ENCODE measurements at regions not wholly inside any gene's neighbourhood (a gene's known extent, or its start where the extent isn't known, plus 50 kb on each side); places are given as distances from the start of the nearest gene placed in this dataset.

DNA sequence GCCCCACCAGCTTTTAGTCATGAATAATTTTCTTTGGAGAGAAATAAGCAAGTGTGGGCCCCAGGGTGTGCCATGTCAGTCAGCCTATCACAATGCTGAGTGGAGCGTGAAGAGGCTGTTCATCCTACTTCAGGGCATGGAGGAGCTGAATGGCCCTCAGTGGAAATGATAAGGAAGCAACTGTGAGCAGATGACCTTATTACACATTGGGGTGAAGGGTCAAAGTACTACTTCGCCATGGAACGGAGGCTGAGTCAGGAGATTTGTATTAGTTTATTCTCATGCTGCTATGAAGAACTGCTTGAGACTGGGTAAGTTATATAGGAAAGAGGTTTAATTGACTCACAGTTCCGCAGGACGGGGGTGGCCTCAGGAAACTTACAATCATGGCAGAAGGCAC lies 231.0 kb upstream of the ADAMTS16 start:
- no peak for DNase-seq (ENCODE audit: extremely low spot score)
- CTCF ChIA-PET: no interaction called here
- TF ChIP-seq SP1 (IDR thresholded peaks at IDR 0.05): no peak
- TF ChIP-seq TARDBP (IDR thresholded peaks at IDR 0.05): no peak
- no peak for TF ChIP-seq LEF1 (IDR thresholded peaks at IDR 0.05; ENCODE audit: borderline replicate concordance)
- TF ChIP-seq ZNF384 (IDR thresholded peaks at IDR 0.05): no peak
- TF ChIP-seq FOXM1 (IDR thresholded peaks at IDR 0.05; ENCODE audit: borderline replicate concordance): no peak
- TF ChIP-seq BHLHE40 (IDR thresholded peaks at IDR 0.05; ENCODE audit: borderline replicate concordance): no peak
- no peak for TF ChIP-seq ARNT (IDR thresholded peaks at IDR 0.05)
- no peak for TF ChIP-seq CTBP1 (IDR thresholded peaks at IDR 0.05; ENCODE audit: borderline replicate concordance)
- TF ChIP-seq SUZ12 (IDR thresholded peaks at IDR 0.05): no peak
- POLR2A ChIA-PET: interaction anchor here (0.8 kb wide), 1 partner anchor 569 kb away, joined by 3 read pairs; no protein-coding TSS in a partner anchor

- CTCF ChIA-PET: no interaction called here
- POLR2A ChIA-PET: no interaction called here
- no peak for DNase-seq (ENCODE audit: extremely low spot score)
- TF ChIP-seq SP1 (IDR thresholded peaks at IDR 0.05) (no peak), PKNOX1 (IDR thresholded peaks at IDR 0.05) (no peak), CTBP1 (IDR thresholded peaks at IDR 0.05; ENCODE audit: borderline replicate concordance) (no peak), TARDBP (IDR thresholded peaks at IDR 0.05) (no peak), ARNT (IDR thresholded peaks at IDR 0.05) (no peak), NFRKB (IDR thresholded peaks at IDR 0.05) (no peak), ZNF384 (IDR thresholded peaks at IDR 0.05) (no peak), BHLHE40 (IDR thresholded peaks at IDR 0.05; ENCODE audit: borderline replicate concordance) (no peak), HDGF (IDR thresholded peaks at IDR 0.05; ENCODE audit: borderline replicate concordance) (no peak), FOXM1 (IDR thresholded peaks at IDR 0.05; ENCODE audit: borderline replicate concordance) (no peak), L3MBTL2 (conservative IDR thresholded peaks at IDR 0.05) (no peak), ELF4 (IDR thresholded peaks at IDR 0.05) (no peak), FOXA1 (IDR thresholded peaks at IDR 0.05) (no peak), SUZ12 (IDR thresholded peaks at IDR 0.05) (no peak), FOXK2 (IDR thresholded peaks at IDR 0.05) (no peak)
Measured at GRCh38 chr5:4911646-4912403, 228.3 kb upstream of the ADAMTS16 start.

DNA sequence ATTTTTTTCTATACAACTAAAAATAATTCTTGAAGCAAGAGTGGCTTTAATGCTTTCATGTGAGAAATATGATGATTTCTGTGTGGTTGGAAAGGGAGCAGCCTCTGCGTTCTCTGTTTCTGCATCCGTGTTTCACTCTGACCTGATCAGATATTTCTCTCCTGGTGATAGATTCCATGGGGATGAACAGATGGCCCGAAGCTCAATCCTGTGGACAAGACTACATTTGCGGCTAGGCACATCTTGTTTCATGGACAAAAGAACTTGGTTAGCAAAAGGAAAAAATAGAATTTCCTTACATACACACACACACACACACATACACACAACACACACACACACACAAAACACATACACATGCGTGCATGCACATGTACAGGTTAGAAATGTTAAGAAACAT lies 218.2 kb upstream of the ADAMTS16 start:
- CTCF ChIA-PET: no interaction called here
- no peak for DNase-seq (ENCODE audit: extremely low spot score)
- POLR2A ChIA-PET: no interaction called here
- no peak for TF ChIP-seq ARNT (IDR thresholded peaks at IDR 0.05)
- no peak for TF ChIP-seq FOXA1 (IDR thresholded peaks at IDR 0.05)
- no peak for TF ChIP-seq NFRKB (IDR thresholded peaks at IDR 0.05)
- TF ChIP-seq BHLHE40 (IDR thresholded peaks at IDR 0.05; ENCODE audit: borderline replicate concordance): no peak
- TF ChIP-seq CTBP1 (IDR thresholded peaks at IDR 0.05; ENCODE audit: borderline replicate concordance): no peak
- no peak for TF ChIP-seq HDGF (IDR thresholded peaks at IDR 0.05; ENCODE audit: borderline replicate concordance)
- no peak for TF ChIP-seq ZNF384 (IDR thresholded peaks at IDR 0.05)
- TF ChIP-seq ELF4 (IDR thresholded peaks at IDR 0.05): no peak

GRCh38 chr5:4924577-4924976 lies 215.6 kb upstream of the ADAMTS16 start:
- CTCF ChIA-PET: interaction anchor here (0.6 kb wide), 1 partner anchor 11 kb away, joined by 4 read pairs; no protein-coding TSS in a partner anchor
- POLR2A ChIA-PET: no interaction called here
- DNase-seq (ENCODE audit: extremely low spot score): no peak
- TF ChIP-seq PKNOX1 (IDR thresholded peaks at IDR 0.05) (no peak), FOXK2 (IDR thresholded peaks at IDR 0.05) (no peak), FOXM1 (IDR thresholded peaks at IDR 0.05; ENCODE audit: borderline replicate concordance) (no peak)

- TF ChIP-seq ARNT (IDR thresholded peaks at IDR 0.05) (no peak), HDGF (IDR thresholded peaks at IDR 0.05; ENCODE audit: borderline replicate concordance) (no peak), FOXA1 (IDR thresholded peaks at IDR 0.05) (no peak), ELF4 (IDR thresholded peaks at IDR 0.05) (no peak), LEF1 (IDR thresholded peaks at IDR 0.05; ENCODE audit: borderline replicate concordance) (no peak), NFRKB (IDR thresholded peaks at IDR 0.05) (no peak), TARDBP (IDR thresholded peaks at IDR 0.05) (no peak), L3MBTL2 (conservative IDR thresholded peaks at IDR 0.05) (no peak), FOXM1 (IDR thresholded peaks at IDR 0.05; ENCODE audit: borderline replicate concordance) (no peak), PKNOX1 (IDR thresholded peaks at IDR 0.05) (no peak), SUZ12 (IDR thresholded peaks at IDR 0.05) (no peak), BHLHE40 (IDR thresholded peaks at IDR 0.05; ENCODE audit: borderline replicate concordance) (no peak), ZNF384 (IDR thresholded peaks at IDR 0.05) (no peak)
- ChIA-PET POLR2A (no interaction called here), CTCF (interaction anchor here (1.4 kb wide), 1 partner anchor 15 kb away, joined by 4 read pairs; no protein-coding TSS in a partner anchor)
- no peak for DNase-seq (ENCODE audit: extremely low spot score)
Measured at GRCh38 chr5:4927097-4927496, 213.0 kb upstream of the ADAMTS16 start.

GRCh38 chr5:4928409-4928808 lies 211.7 kb upstream of the ADAMTS16 start:
- TF ChIP-seq ELF4 (IDR thresholded peaks at IDR 0.05) (no peak), PKNOX1 (IDR thresholded peaks at IDR 0.05) (no peak), BHLHE40 (IDR thresholded peaks at IDR 0.05; ENCODE audit: borderline replicate concordance) (no peak), FOXK2 (IDR thresholded peaks at IDR 0.05) (no peak), L3MBTL2 (conservative IDR thresholded peaks at IDR 0.05) (no peak), NFRKB (IDR thresholded peaks at IDR 0.05) (no peak), SUZ12 (IDR thresholded peaks at IDR 0.05) (no peak), CTBP1 (IDR thresholded peaks at IDR 0.05; ENCODE audit: borderline replicate concordance) (no peak), SP1 (IDR thresholded peaks at IDR 0.05) (no peak), ARNT (IDR thresholded peaks at IDR 0.05) (no peak), LEF1 (IDR thresholded peaks at IDR 0.05; ENCODE audit: borderline replicate concordance) (no peak), FOXA1 (IDR thresholded peaks at IDR 0.05) (no peak), TARDBP (IDR thresholded peaks at IDR 0.05) (no peak), ZNF384 (IDR thresholded peaks at IDR 0.05) (no peak), HDGF (IDR thresholded peaks at IDR 0.05; ENCODE audit: borderline replicate concordance) (no peak), FOXM1 (IDR thresholded peaks at IDR 0.05; ENCODE audit: borderline replicate concordance) (no peak)
- ChIA-PET CTCF (no interaction called here), POLR2A (no interaction called here)
- no peak for DNase-seq (ENCODE audit: extremely low spot score)

Measured in HEK293T (cell line).